Astrocyte of the spinal cord (primary cell): ENCODE measurements at regions not wholly inside any gene's neighbourhood (a gene's known extent, or its start where the extent isn't known, plus 50 kb on each side); places are given as distances from the start of the nearest gene placed in this dataset.

Source experiments
- DNase-seq: peaks from one replicate; pipeline ENCODE4 v3.0.0; 2011; ENCODE audit warnings: low read depth, low spot score
- H3K4me3 ChIP-seq: 2 replicates; pipeline ENCODE4 v1.5.1; 2011; ENCODE audit warnings: low read depth, mild to moderate bottlenecking, low read length, moderate library complexity
- CTCF ChIP-seq: IDR thresholded peaks from 2 replicates; pipeline ENCODE4 v1.5.1; 2012; ENCODE audit warnings: low read depth, mild to moderate bottlenecking, low read length, inconsistent platforms
- in situ Hi-C: cut with HindIII; loops from 2 replicates; pipeline ENCODE4 v1.10.0; 2017; ENCODE audit warnings: low sequenced_read_pairs

DNA sequence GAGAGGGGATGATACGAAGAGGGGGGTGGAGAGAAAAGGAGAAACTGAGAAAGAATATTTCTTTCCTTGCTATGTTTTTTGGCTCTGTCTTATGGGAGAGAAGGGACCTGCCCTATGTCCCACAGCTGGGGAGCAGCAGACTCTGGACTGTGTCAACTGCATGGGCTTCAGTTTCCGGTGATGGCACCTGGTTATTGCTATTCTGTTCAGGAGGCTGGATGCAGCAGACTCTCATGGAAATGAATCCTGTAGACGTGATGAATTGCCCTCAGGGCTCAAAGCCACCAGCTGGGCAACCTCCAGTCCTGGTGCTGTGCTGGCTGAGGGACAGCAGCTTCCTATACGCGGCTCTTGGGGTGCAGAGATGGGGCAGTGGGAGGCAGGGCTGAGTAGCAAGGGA, 121.2 kb downstream of the HAPSTR1 start:
- in situ Hi-C loops = no loop called here
- TF ChIP-seq CTCF = no peak

GRCh38 chr16:9219813-9220212, 128.4 kb downstream of the HAPSTR1 start:
- in situ Hi-C loops = no loop called here
- DNase-seq = no peak
- no peak overlapping the region for H3K4me3 ChIP-seq
- no peak for TF ChIP-seq CTCF

More for the DNA sequence above, 121.2 kb downstream of the HAPSTR1 start:
- H3K4me3 ChIP-seq = no peak overlapping the region
- DNase-seq = no peak

DNA sequence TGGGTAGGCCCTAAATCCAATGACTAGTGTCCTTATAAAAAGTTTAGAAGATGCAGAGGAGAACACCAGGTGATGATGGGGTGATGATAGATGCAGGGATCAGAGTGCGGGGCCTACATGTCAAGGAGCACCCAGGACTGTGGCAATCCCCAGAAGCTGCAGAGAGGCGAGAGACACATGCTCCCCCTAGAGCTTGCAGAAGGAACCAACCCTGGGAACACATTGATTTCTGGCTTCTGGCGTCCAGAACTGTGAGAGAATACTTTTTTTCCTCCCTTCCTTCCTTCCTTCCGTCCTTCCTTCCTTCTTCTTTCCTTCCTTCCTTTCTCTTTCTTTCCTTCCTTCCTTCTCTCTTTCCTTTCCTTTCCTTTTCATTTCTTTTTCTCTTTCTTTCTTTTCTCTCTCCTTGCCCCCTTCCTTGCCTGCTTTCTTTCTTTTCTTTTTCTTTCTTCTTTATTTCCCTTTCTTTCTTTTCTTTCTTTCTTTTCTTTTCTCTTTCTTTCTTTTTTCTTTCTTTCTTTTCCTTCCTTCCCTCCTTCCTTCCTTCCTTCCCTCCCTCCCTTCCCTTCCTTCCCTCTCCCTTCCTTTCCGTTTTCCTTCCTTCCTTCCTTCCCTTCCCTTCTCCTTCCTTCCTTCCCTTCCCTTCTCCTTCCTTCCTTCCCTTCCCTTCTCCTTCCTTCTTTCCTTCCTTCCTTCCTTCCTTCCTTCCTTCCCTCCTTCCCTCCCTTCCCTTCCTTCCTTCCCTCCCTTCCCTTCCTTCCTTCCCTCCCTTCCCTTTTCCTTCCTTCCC, 134.3 kb downstream of the HAPSTR1 start:
- no peak for DNase-seq
- in situ Hi-C loops = no loop called here
- H3K4me3 ChIP-seq = no peak overlapping the region
- peak; percentile 9 for TF ChIP-seq CTCF

DNA sequence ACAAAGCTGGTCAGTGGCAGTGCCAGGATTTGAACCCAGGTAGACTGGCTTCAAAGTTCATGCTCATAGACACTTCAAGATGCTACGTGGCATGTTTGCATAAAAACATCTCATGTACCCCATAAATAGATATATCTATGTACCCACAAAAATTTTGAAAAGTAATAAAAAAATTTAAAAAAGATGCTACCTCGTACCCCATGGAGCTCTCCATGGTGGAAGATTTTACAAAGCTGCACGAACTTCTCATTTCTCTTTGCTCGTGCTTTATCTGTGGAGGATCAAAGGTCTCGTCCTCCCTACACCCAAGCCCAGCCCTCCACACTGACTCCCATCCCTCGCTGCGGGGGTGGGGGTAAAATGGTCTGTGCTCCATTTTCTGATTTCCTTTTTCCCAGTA, 135.5 kb downstream of the HAPSTR1 start:
- in situ Hi-C loops = no loop called here
- no peak overlapping the region for H3K4me3 ChIP-seq
- no peak for DNase-seq
- TF ChIP-seq CTCF = no peak

DNA sequence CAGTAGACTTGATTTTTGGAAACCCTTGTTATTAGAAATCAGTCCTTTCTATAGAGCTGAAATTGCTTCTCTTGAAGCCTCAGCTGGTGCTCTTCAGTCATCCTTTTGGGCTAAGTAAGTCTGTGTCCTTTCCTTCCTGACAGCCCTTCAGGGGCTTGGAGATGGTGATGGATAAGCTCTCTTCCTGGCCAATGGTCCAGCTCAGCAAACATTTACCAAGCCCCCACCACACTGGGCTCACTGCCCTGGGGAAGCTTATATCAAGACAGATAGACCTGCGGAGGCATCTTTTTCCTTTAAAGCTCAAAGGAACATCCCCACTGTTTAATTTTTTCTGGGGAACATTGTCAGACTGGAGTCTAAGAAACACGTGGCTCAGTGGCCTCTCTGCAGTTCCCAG, 139.6 kb downstream of the HAPSTR1 start:
- in situ Hi-C loops = no loop called here
- no peak overlapping the region for H3K4me3 ChIP-seq
- TF ChIP-seq CTCF = no peak
- no peak for DNase-seq

GRCh38 chr16:9232102-9232770, 140.8 kb downstream of the HAPSTR1 start:
- in situ Hi-C loops = no loop called here
- DNase-seq = no peak
- no peak for TF ChIP-seq CTCF
- H3K4me3 ChIP-seq = no peak overlapping the region
